ENCODE measurements at regions not wholly inside any gene's neighbourhood (a gene's known extent, or its start where the extent isn't known, plus 50 kb on each side); places are given as distances from the start of the nearest gene placed in this dataset.
A peak's percentile ranks its signal among the peaks of the same experiment; 100 is the strongest.

GRCh38 chr6:8743170-8743745 lies 307.9 kb upstream of the SLC35B3 start:
- peak; percentile 8 for DNase-seq (ENCODE audit: low read depth)

- no peak for DNase-seq (ENCODE audit: low read depth)
Measured at GRCh38 chr6:8739454-8739853, 304.1 kb upstream of the SLC35B3 start.

GRCh38 chr6:8738951-8739350 lies 303.6 kb upstream of the SLC35B3 start:
- no peak for DNase-seq (ENCODE audit: low read depth)

GRCh38 chr6:8736156-8736895 lies 301.0 kb upstream of the SLC35B3 start:
- no peak for DNase-seq (ENCODE audit: low read depth)

GRCh38 chr6:8733879-8734278 lies 298.5 kb upstream of the SLC35B3 start:
- no peak for DNase-seq (ENCODE audit: low read depth)

GRCh38 chr6:8731874-8732273 lies 296.5 kb upstream of the SLC35B3 start:
- no peak for DNase-seq (ENCODE audit: low read depth)

DNA sequence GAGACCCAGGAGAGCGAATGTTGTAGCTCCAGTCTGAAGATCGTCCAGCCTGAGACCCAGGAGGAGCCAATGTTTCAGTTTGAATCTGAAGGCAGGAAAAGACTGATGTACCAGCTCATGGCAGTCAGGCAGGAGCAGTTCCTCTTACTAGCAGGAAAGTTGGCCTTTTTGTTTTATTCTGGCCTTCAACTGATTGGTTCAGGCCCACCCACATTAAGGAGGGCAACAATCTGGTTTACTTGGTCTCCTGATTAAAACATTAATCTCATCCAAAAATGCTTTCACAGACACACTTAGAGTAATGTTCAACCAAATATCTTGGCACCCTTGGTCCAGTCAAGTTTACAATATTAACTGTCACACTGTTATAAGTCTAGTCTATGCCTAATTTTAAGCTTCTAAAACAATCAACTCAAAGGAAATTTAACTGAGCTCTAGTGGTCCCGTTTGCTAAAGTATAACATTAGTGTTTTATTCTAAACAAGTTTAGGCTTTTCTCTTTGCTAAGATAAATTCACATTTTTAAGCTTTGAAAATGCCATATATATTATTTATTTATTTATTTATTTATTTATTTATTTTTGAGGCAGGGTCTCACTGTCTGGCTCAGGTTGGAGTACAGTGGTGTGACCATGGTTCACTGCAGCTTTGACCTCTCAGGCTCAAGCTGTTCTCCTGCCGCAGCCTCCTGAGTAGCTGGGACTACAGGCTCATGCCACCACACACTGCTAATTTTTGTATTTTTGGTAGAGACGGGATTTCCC lies 275.5 kb upstream of the SLC35B3 start:
- DNase-seq (ENCODE audit: low read depth) = no peak

DNA sequence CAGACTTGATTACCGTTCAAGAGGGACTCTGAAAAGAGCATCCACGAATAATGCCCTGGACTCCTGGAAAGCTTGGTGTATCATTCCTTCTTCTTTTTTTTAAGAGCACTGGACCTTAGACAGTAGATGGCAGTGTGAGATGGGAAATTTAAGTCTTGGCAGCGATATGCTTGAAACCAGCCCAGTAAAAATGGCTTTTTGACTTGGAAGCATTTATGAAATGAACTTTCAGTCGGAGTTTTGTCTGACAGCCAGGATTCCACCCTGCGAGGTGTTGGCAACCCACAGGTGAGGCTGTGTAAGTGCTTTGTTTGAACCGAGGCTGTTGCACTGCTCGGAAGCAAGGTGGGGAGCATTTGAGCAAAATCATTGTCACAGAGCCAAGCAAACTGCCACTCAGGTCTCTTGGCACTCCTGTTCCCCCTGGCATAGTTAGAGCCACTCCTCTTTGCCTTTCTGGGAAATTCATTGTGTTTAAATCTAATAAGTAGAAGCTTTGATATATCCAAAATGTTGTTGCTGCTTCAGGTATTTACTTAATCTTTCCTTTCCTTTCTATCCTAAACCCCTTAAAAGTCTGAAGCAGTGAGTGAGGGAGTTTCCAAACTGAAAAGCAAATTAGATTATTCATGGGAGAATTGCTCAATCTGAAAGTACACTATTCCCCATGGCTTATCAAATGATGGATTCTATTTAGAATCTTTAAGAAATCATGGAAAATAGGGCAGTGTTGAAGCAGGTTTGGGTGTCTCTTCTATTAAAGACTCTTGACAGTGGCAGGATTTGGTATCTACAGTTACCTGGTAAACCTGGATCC lies 272.8 kb upstream of the SLC35B3 start:
- DNase-seq (ENCODE audit: low read depth) = peak; percentile 42

DNA sequence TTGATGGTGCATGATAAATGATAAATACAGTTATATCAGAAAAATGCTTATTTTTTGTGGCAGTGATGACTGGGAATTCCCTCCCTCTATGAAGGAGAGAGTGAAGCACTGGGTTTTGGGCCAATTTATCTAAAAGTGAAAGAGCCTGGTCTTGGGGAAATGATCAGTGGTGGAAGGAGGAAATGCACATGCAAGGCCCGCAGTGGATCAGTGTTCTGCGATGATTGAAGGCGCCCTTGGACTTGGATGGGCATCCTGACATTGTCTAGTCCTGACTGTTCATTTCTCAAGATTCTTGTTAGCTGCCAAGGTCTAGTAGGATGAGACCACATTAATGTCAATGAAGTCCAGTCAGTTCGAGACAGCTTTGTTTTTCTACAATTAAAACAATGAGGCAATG lies 272.0 kb upstream of the SLC35B3 start:
- DNase-seq (ENCODE audit: low read depth) = no peak

GRCh38 chr6:8705435-8706020 lies 270.2 kb upstream of the SLC35B3 start:
- no peak for DNase-seq (ENCODE audit: low read depth)

GRCh38 chr6:8703059-8703458 lies 267.7 kb upstream of the SLC35B3 start:
- no peak for DNase-seq (ENCODE audit: low read depth)

GRCh38 chr6:8688821-8689220 lies 253.5 kb upstream of the SLC35B3 start:
- DNase-seq (ENCODE audit: low read depth) = no peak

- DNase-seq (ENCODE audit: low read depth) = no peak
Measured at GRCh38 chr6:8686077-8686476, 250.7 kb upstream of the SLC35B3 start.

- no peak for DNase-seq (ENCODE audit: low read depth)
Measured at GRCh38 chr6:8683204-8683603, 247.9 kb upstream of the SLC35B3 start.

GRCh38 chr6:8679823-8680222 lies 244.5 kb upstream of the SLC35B3 start:
- DNase-seq (ENCODE audit: low read depth) = no peak

GRCh38 chr6:8678466-8678865 lies 243.1 kb upstream of the SLC35B3 start:
- DNase-seq (ENCODE audit: low read depth) = no peak

GRCh38 chr6:8674126-8674525 lies 238.8 kb upstream of the SLC35B3 start:
- DNase-seq (ENCODE audit: low read depth) = no peak

DNA sequence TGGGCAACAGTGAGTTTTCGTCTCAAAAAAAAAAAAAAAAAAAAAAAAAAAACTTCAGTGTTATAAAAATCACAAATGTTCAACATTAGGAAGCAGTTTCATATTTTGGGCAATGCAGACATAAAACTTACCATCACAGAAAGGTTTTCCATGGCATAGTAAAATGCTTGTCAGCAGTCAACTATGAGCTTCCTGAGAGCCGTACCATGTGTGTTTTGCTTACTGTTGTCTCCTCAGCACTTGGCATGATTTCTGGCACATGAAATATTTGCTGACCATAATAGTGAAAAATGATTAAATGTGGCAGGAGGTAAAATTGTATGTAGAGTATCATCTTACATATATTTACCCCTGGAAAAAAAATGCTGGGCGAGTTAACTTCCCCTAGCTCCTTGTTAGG lies 237.5 kb upstream of the SLC35B3 start:
- DNase-seq (ENCODE audit: low read depth) = no peak

DNA sequence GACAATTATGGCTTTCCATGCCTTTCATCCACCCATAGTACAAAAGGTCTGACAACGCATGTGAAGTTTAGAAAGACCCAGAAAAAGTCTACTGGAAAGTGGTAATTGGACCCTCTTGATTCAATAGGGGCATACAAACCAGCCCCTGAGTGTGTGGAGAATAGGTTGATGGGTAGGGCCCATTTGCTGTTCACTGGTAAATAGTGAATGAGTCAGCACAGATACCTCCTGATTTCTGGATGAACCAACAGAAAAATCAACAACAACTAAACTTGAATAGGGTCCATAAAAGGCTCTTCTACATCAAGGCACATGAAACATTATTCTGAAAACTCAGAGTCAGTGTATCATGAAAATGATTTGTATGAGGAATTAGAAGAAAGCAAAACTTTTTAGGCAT lies 235.4 kb upstream of the SLC35B3 start:
- DNase-seq (ENCODE audit: low read depth) = no peak

GRCh38 chr6:8664700-8665099 lies 229.4 kb upstream of the SLC35B3 start:
- DNase-seq (ENCODE audit: low read depth) = no peak

GRCh38 chr6:8664070-8664469 lies 228.7 kb upstream of the SLC35B3 start:
- no peak for DNase-seq (ENCODE audit: low read depth)

Measured in fibroblast of gingiva (primary cell).